Ectodermal cell (in vitro differentiated cells): ENCODE measurements at regions not wholly inside any gene's neighbourhood (a gene's known extent, or its start where the extent isn't known, plus 50 kb on each side); places are given as distances from the start of the nearest gene placed in this dataset.

ENCODE experiments used
- H3K27ac ChIP-seq: 2 replicates; pipeline ENCODE4 v1.7.0; 2013; ENCODE audit warnings: mild to moderate bottlenecking, low read depth, low read length; ENCODE audit not compliant: insufficient read depth, poor library complexity, severe bottlenecking
- H3K27me3 ChIP-seq: 2 replicates; pipeline ENCODE4 v1.7.0; 2013; ENCODE audit warnings: mild to moderate bottlenecking, low read length; ENCODE audit not compliant: insufficient read depth, control insufficient read depth, poor library complexity, severe bottlenecking
- H3K36me3 ChIP-seq: one replicate; pipeline ENCODE4 v1.7.0; 2013; ENCODE audit warnings: low read length; ENCODE audit not compliant: control insufficient read depth, insufficient read depth
- H3K4me1 ChIP-seq: one replicate; pipeline ENCODE4 v1.7.0; 2013; ENCODE audit warnings: low read length; ENCODE audit not compliant: control insufficient read depth, insufficient read depth
- H3K4me3 ChIP-seq: 2 replicates; pipeline ENCODE4 v1.7.0; 2013; ENCODE audit warnings: low read depth, low read length, control low read depth; ENCODE audit not compliant: insufficient read depth
- H3K9me3 ChIP-seq: 2 replicates; pipeline ENCODE4 v1.7.0; 2013; ENCODE audit warnings: mild to moderate bottlenecking, low read length, moderate library complexity; ENCODE audit not compliant: control insufficient read depth
- WGBS, 2 experiments: methylation state at CpG; one replicate each; pipeline ENCODE4 v1.1.7; 2013; ENCODE audit warnings: missing lambda C conversion rate in 2 of 2; 5-methylcytosine and 5-hydroxymethylcytosine counted together

GRCh38 chr2:120523766-120524165 lies 177.8 kb downstream of the INHBB start:
- Histone ChIP-seq H3K27ac (no peak overlapping the region), H3K9me3 (no peaks in the 10 kb centered on the region), H3K4me1 (no peaks in the 10 kb centered on the region), H3K4me3 (no peak overlapping the region), H3K36me3 (no peaks in the 10 kb centered on the region), H3K27me3 (peaks cover 28% of the 10 kb centered on the region)
- WGBS, 2 experiments: 92 to 94% methylated on average over 5 of the region's 5 CpGs

DNA sequence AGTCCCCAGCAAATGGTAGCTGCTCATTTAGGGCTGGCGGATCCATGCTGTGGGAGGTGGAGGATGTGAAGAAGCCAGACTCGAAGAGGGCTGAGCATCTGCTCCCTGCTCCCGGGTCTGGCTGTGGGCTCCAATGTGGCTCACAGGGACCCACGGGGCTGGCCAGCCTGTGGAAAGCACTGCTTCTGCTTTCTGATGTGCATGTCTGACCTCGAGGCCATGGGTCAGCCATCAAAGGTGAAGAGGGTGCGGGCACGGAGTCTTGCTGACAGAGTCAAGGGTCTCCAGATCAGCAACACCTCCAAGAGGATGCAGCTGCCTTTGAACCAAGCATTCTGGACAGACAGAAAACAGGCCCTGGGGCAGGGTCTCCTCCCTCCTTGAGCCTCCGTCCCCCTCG lies 178.2 kb downstream of the INHBB start:
- Histone ChIP-seq H3K27ac (no peak overlapping the region), H3K36me3 (no peaks in the 10 kb centered on the region), H3K4me1 (no peaks in the 10 kb centered on the region), H3K27me3 (peaks cover 24% of the 10 kb centered on the region), H3K9me3 (no peaks in the 10 kb centered on the region), H3K4me3 (no peak overlapping the region)
- WGBS, 2 experiments: 90 to 93% methylated on average over 9 of the region's 9 CpGs

- Histone ChIP-seq H3K9me3 (no peaks in the 10 kb centered on the region), H3K4me3 (no peak overlapping the region), H3K4me1 (no peaks in the 10 kb centered on the region), H3K27ac (no peak overlapping the region), H3K27me3 (peaks cover 21% of the 10 kb centered on the region), H3K36me3 (no peaks in the 10 kb centered on the region)
- WGBS, 2 experiments: 81 to 91% methylated on average over 18 of the region's 18 CpGs
Measured at GRCh38 chr2:120525056-120526046, 179.4 kb downstream of the INHBB start.

DNA sequence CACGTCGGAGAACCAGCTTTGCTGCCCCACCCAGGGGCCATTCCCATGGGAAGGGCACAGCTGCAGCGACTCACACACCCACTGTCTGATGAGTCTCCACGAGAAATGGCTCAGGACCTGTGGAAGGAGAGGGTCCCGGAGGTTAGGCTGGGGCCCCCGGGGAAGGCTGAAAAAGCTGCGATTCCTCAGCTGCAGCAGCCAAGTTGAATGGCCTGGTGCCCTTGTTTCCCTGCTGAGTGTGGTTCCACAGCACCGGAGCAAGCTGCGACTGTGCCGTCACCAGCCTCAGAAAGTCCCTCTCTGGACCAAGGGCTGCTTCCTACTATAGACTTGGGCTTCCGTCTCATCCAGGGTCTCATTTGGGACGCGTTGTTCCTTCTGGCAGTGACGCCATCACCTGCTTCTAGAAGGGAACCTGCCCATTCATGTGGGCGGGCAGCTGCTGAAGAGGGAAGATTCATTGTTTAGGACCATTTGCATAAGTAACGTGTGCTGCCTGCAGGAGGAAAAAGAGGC lies 180.2 kb downstream of the INHBB start:
- Histone ChIP-seq H3K27me3 (peaks cover 21% of the 10 kb centered on the region), H3K4me3 (no peak overlapping the region), H3K9me3 (peaks cover 3% of the 10 kb centered on the region), H3K36me3 (no peaks in the 10 kb centered on the region), H3K4me1 (no peaks in the 10 kb centered on the region), H3K27ac (no peak overlapping the region)
- WGBS, 2 experiments: 58 to 61% methylated on average over 16 of the region's 16 CpGs

DNA sequence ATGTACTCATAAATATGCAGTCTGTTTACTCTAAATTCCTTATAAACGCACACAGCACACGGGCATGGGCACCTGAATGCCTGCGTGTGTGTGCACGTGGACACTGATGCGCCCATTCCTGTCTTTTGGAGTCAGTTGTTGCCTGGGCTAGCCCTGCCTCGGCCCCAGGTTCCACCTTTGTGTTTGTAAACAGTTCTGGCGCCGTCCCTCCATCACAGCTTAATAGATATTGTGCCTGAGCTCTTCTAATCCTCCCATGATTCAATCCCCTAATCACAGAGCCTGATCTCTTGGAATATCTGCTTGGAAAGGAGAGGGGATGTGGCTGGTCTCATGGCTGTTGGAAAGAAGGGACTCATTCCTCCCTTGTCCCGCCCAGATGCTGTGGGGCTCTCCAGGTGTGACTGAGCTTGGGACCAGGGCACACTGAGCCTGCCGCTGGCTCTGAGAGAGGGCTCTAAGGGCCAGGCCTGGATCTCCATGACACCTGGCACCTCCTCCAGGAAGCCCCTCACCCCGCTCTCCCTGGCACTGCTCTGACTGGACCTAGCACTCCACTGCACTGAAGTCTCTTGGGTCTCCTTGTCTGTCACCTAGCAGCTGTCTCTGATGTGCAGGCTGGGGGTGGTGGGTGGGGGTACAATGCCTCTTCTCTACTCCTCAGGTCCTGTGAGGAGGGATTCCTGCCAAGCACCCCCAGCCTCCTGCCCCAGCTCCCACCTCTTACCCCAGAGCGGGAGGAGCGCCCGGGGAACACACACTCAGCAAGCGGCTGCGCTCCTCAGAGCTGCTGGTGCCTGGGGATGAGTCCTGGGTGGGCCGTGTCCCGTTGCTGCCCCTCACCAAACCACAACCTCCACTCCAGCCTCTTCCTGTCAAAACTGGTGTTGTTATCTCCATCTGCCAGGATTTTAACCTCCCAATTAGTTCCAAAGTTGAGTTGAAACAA lies 181.3 kb downstream of the INHBB start:
- Histone ChIP-seq H3K36me3 (no peaks in the 10 kb centered on the region), H3K27ac (no peak overlapping the region), H3K27me3 (peaks cover 21% of the 10 kb centered on the region), H3K4me1 (no peaks in the 10 kb centered on the region), H3K9me3 (peaks cover 3% of the 10 kb centered on the region), H3K4me3 (no peak overlapping the region)
- WGBS, 2 experiments: 92 to 94% methylated on average over 18 of the region's 18 CpGs

DNA sequence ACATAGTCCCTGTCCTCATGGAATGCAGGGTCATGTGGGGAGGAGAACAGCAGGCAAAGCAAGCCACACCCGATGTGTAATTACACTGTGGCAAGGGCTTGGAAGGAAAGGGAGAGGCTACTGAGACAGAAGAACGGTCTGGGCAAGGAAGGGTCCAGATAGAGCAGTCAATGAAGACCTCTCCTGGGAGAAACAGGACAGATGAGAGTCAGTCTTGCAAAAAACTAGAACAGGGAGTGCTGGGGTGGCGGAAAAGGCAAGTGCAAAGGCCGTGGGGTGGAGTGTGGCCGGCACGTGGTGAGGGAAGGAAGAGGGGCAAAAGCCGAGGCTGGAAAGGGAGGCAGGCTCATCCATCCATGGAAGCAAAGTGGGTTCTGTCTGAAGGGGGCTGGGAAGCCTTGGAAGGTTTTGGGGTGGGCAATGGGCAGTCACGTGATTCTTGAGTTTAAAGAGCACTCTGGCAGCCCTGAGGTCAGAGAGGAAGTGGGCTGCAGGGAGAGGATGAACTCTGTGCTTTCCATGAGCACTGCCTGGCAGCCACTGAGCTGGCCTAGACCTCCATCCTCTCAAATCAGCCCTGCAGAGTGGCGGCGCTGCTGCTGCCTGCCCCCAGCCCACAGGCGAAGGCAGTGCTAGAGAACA lies 182.2 kb downstream of the INHBB start:
- H3K4me3 ChIP-seq: no peak overlapping the region
- H3K36me3 ChIP-seq: no peaks in the 10 kb centered on the region
- H3K27me3 ChIP-seq: peaks cover 21% of the 10 kb centered on the region
- H3K9me3 ChIP-seq: peaks cover 3% of the 10 kb centered on the region
- no peaks in the 10 kb centered on the region for H3K4me1 ChIP-seq
- 88% methylated on average over 11 of the region's 11 CpGs for WGBS, 2 experiments
- no peak overlapping the region for H3K27ac ChIP-seq

- no peaks in the 10 kb centered on the region for H3K4me1 ChIP-seq
- no peak overlapping the region for H3K27ac ChIP-seq
- H3K27me3 ChIP-seq: peaks cover 18% of the 10 kb centered on the region
- 89 to 92% methylated on average over 7 of the region's 7 CpGs for WGBS, 2 experiments
- H3K9me3 ChIP-seq: peaks cover 3% of the 10 kb centered on the region
- no peaks in the 10 kb centered on the region for H3K36me3 ChIP-seq
- no peak overlapping the region for H3K4me3 ChIP-seq
Measured at GRCh38 chr2:120528693-120529076, 182.7 kb downstream of the INHBB start.

- Histone ChIP-seq H3K4me1 (no peaks in the 10 kb centered on the region), H3K27ac (no peak overlapping the region), H3K9me3 (peaks cover 3% of the 10 kb centered on the region), H3K36me3 (no peaks in the 10 kb centered on the region), H3K4me3 (no peak overlapping the region), H3K27me3 (peaks cover 12% of the 10 kb centered on the region)
- 93 to 100% methylated on average over 4 of the region's 4 CpGs for WGBS, 2 experiments
Measured at GRCh38 chr2:120530781-120531180, 184.8 kb downstream of the INHBB start.

- no peaks in the 10 kb centered on the region for H3K36me3 ChIP-seq
- H3K9me3 ChIP-seq: peaks cover 3% of the 10 kb centered on the region
- no peaks in the 10 kb centered on the region for H3K4me1 ChIP-seq
- H3K27me3 ChIP-seq: peaks cover 6% of the 10 kb centered on the region
- H3K27ac ChIP-seq: no peak overlapping the region
- H3K4me3 ChIP-seq: no peak overlapping the region
Measured at GRCh38 chr2:120531365-120531764, 185.4 kb downstream of the INHBB start.
